GM18502 (cell line): ENCODE measurements at regions not wholly inside any gene's neighbourhood (a gene's known extent, or its start where the extent isn't known, plus 50 kb on each side); places are given as distances from the start of the nearest gene placed in this dataset.

ENCODE experiments used
- ATAC-seq: cut with Tn5 transposase; IDR thresholded peaks from one replicate; pipeline ENCODE4 v1.9.1; 2021; ENCODE audit warnings: mild to moderate bottlenecking; ENCODE audit not compliant: unreplicated experiment, poor library complexity

DNA sequence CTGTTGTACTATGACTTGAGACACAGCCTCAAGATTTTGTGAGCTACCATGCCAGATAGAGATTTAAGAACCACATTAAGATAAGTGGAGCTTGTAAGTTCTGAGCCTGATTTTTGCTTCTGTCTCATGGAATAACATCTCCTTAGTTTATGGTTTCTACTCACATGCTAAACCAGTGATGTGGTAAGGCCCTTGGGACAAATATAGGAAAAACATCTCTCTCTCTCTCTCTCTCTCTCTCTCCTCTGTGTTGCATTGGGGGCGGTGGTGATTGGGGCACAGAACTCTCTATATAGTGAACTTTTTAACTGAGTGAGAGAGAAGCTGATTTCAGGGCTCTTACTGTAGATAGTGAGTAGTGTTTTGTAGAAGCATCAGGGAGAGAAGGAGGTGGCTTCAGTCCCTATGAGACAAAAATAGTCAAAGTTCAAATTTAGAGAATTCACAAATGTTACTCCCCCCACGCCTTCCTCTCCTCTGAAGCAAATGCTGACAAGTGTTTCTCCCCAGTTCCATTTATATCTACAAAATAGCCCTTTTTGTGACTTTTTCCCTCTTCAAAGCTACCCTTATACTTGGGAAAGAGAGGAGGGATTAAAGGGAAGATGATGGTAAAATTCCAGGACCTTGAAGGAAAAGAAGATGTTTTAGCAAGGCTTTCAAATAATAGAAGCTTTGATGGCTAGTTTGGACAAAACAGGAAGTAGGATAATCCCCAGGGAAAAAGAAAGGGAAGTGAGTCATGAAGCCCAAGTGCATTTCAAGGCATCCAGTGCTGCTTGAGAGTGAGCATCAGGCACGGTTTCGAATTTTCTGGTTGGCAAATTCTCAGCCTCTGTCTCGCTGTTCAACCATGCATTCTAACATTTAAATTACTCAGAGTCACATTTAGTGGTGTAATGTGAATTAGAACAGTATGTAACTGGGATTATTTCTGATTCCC is 134.3 kb upstream of the AP1S2 start:
- ATAC-seq: no peak

DNA sequence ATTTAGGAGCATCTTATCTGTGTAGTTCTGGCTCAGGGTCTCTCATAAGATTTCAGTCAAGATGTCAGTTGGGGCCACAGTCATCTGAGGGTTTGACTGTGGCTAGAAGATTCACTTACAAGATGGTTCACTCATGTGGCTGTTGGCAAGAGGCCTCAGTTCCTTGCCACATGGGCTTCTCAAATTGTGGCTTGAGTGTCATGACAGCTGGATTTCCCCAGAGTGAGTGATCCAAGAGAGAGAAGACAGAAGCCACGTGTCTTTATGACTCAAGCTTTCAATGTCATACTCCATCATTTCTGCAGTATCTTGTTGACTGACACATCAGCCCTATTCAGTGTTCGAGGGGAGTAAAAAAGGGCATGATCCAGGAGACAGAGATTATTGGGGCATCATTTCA is 131.3 kb upstream of the AP1S2 start:
- ATAC-seq: no peak

DNA sequence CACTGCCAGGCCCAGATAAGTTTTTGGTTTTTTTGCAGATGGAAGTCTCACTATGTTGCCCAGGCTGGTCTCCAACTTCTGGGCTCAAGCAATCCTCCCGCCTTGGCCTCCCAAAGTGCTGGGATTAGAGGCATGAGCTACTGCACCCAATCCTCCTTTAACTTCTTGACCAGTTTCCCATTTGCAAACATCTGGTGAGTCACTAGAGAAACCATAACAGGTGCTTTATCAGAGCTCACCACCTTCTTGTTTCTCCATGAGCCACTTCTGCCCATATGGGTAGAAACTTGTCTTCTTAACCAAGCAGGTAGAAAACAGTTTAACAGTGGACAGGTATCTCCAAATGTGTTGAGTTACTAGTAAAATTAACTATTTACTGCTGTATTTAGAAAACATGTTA is 128.4 kb upstream of the AP1S2 start:
- no peak for ATAC-seq

DNA sequence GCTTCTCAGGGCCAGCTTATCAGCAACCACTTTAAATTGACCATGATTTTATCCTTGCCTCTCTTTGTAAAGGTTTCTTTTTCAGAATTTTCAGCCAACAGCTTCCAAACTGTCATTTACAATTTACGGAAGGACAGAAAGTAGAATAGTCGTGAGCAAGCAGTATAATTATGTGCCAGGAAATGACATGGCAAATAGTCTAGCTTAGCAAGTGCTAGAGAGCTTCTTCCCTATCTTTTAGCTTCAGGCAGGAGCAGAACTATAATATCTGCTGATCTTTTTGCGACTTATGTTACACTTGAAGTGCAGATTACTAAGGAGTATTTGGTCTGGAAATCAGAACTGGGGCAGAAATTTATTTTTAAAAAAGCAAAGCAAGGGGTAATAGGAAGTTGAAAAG is 123.0 kb upstream of the AP1S2 start:
- no peak for ATAC-seq

DNA sequence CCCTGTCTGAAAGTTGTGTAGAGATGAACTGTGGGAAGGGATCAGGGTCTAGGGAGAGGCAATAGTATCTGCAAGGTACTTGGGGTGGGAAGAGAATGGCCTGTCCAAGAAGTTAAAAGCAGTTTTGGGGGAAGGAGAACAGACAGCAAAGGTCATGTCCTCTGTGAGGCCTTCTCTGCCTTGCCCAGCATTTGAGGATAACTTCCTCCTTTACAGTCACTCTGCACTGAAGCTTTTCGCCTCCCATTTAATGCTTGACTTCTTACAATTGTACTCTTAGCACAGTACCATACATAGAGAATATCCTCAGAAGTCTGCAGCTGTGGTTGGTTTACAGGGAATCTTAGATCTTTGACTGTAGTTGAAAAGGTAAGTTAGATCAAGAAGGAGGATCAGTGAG is 121.8 kb upstream of the AP1S2 start:
- ATAC-seq: no peak

DNA sequence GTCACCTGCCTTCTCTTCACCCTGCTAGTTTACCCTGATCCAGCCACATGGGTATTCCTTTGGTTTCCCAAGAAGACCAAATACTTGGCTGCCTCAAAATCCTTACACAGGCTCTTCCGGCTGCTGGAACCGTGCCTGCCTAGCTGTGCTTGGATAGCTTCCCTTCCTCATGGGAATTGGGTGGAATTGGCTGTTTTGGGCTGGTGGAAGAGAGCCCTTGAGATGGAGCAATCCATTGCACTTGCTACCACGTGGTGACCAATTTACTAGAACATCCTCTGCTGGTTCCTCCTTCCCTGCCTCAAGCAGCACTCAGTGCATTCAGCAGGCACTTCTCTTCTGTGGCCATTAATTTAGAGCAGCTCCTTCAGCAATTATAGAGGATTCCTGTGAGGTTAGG is 119.3 kb upstream of the AP1S2 start:
- no peak for ATAC-seq

DNA sequence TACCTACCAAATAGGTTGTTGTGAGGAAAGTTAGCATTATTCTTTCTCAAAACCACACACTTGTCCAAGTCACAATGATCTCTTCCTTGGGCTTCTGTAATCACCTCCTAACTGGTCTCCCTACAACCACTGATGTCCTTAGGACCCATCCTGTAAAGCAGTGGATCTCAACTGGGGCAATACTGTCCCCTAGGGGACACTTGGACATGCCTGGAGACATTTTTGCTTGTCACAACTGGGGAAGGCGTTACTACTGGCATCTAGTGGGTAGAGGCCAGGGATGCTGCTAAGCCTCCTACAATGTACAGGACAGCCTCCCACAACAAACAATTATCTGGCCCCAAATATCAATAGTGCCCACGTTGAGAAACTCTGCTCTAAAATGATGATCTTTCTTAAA is 118.7 kb upstream of the AP1S2 start:
- peak; percentile 70 for ATAC-seq

DNA sequence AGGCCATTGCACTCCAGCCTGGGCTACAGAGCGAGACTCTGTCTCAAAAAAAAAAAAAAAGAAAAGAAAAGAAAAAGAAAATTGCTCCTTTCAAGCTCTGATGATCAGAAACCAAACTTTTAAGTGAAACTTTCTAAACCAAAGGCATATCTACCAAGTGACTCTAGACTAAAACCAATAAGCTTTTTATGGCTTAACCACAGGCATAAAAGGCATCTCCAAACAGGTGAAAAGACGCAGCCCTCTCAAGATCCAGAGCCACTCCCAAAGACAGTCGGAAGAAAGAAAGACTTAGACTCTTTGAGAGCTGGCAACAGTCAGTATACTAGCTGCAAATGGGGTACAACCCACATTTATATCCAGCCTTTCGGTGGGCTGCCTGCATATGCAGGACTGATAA is 117.1 kb upstream of the AP1S2 start:
- ATAC-seq: no peak

DNA sequence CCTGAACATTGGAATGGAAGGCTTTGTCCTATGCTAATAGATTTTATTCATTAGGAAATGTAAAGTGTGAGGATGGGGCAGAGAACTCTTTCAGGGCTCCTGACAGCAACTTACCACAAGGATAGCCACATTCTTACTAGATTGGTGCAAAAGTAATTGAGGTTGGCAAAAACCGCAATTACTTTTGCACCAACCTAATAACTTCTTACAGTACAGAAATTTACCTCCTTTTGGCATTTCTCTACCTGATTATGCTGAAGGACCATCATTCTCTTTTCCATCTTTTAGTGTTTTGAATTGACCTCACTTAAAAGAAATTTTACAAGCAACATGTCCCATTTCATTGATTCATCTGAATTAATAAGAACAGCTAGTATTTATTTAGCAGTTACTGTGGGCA is 109.2 kb upstream of the AP1S2 start:
- no peak for ATAC-seq

DNA sequence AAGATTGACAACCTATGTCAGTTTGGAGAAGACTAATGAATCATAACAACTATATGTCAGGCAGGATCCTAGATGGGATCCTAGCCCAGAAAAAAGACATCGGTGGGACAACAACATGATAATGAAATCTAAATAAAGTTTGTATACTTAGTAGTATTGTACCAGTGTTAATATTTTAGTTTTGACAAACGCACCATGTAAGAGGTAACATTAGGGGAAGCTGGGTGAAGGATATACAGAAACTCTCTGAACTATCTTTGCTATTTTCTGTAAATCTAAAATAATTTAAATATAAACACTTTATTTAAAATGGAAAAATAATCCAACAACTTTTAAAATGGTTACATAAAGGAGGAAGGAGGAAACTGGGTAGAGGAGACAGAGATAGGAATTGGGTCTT is 105.6 kb upstream of the AP1S2 start:
- no peak for ATAC-seq

DNA sequence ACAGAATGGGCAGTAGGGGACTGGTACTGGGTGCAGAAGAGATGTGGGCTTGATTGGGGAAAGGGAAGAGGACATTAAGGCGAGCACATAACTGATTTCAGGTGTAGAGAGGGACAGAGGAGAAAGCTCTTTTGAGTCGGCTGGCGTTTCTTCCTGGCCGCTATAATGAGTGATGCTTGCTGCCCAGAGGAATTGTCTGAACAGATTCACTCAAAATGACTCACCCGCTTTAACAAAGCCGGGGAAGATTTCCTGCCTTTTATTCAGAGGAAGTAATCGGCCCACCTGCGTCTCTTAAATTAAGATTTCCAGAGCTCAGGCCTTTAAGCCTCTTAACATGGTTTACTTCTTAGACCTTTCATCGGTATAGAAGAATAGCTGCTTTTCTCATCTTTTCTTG is 102.1 kb upstream of the AP1S2 start:
- no peak for ATAC-seq

DNA sequence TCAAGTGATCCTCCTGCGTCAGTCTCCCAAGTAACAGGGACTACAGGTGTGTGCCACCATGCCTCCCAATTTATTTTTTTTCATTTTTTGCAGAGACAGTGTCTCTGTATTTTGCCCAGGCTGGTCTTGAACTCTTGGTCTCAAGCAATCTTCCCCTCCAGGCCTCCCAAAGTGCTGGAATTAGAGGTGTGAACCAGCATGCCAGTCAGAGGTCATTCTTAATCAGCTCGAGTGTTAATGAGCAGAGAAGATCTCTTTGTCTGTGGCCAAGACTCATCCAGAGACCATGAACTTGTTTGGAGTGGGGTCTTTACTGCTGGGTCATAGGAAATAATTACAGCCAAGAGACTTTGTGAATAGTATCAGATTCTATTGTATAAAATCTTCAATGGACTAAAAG is 99.2 kb upstream of the AP1S2 start:
- no peak for ATAC-seq

DNA sequence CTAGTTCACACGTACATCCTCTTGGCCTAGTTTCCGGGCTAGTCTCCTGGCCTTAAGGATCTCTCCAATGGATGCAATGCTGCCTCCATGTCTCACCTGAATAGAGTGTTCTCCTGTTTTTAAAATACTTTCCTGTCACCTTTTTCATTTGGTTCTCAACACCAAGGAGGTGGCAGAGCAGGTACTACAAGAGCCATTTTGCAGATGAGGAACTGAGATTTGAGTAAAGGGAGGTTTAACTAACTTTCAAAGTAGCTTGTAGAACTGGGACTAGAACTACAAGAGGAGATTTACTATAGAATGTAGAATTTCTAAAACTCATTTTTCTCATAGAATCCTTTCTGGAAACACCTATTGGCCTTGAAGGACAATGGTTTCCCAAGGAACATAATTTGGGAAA is 97.6 kb upstream of the AP1S2 start:
- no peak for ATAC-seq

DNA sequence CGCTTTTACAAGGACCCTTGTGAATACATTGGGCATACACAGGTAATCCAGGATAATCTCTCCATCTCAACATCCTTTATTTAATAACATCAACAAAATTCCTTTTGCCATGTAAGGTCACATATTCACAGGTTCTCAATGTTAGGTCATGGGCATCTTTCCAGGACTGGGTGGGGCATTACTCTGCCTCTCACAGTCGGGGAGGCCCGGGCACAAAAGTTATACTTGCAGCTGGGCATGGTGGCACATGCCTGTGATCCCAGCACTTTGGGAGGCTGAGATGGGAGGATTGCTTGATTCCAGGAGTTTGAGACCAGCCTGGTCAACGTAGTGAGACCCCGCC is 93.7 kb upstream of the AP1S2 start:
- no peak for ATAC-seq

DNA sequence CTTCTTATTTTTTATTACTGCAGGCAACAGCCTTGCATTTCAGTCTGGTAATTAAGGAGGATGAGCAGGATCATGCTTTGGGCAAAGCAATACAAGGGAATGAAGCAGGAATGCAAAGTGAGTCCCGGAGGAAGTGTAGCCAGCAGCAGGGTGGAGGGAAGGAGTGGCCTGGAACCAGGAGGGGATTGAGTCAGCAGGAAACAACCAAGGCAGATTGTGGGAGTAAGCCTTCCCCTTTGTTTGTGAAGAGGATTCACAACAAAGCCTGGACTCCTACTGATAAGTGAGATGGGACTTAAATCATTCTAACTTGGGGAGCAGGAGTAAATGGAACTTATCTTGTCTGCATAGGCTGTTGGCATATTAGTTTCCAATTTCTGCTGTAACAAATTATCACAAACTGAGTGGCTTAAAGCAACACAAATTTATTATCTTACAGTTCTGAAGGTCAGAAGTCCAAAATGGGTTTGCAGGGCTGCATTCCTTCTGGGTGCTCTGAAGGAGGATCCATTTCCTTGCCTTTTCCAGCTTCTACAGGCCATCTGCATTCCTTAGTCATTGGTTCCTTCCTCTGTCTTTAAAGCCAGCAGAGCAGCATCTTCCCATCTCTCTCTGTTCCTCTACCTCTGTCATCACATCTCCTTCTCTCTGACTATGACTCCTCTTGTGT is 93.2 kb upstream of the AP1S2 start:
- no peak for ATAC-seq

DNA sequence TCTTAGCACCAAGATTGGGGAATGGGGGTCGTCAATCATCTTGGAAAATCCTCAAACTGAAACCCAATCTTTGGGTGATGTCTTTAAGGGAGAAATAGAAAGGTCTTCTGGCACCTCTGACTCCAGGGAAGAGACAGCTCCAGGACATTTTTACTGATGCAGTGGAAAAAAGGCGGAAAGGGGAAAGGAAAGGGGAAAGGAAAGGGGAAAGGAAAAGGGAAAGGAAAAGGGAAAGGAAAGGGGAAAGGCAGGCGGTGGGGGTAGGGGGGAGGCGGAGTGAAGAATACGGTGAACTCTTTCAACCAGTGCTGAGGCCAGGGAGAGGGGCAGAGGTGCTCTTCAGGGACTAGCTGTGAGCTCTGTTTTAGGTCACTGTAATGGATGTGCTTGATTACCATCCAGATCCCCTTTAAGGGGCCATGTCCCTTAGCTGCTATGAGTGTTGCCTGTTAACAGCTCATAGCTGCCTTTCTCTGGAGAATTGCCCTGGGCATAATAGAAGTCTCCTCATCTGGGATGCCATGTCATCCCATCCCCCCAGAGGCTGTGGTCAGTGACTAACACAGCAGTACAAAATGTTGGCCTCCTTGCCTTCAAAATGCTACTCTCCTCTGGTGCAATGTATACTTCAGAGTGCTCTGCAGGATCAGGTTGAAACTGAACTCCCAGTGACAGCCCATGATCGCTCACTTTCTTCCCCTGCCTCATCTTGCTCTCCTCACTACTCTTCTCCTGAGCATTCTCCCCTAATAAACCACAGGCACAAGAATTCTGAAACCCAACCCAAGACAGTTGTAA is 92.4 kb upstream of the AP1S2 start:
- ATAC-seq: no peak

DNA sequence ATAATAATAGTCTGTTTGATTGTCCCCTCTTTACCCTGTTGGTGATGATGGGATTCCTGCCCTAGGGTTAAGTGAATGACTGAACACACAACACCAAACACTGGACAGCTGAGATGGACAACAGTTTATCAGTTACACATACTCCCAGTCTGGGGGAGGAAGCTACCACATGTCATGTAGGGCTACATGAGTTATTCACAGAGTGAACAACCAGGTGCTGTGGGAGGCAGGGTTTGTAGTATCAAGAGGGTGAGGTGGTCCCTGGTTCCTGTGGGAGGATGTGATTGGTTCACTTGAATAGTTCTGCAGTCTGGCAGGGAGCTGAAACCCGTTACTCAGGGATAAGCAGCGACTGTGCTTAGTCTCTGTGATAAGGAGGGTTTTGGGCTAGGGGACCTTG is 88.8 kb upstream of the AP1S2 start:
- ATAC-seq: no peak

DNA sequence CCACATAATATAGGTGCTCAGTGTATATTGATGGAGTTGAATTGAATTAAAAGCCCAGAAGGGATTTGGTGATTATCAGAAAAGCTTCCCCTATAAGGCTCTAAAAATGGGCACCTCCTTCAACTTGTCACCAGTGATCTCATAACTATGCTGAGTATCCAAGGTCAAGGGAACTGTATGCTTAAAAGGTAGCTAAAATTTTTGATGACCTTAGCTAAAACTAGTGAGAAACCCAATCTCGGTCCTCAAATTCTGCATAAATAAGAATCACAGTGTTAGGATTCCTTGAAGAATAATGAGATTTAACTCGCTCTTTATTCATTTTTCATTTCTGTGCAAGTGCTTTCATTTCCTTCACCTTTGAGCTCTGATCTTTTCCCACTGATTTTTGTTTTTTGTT is 87.7 kb upstream of the AP1S2 start:
- no peak for ATAC-seq

DNA sequence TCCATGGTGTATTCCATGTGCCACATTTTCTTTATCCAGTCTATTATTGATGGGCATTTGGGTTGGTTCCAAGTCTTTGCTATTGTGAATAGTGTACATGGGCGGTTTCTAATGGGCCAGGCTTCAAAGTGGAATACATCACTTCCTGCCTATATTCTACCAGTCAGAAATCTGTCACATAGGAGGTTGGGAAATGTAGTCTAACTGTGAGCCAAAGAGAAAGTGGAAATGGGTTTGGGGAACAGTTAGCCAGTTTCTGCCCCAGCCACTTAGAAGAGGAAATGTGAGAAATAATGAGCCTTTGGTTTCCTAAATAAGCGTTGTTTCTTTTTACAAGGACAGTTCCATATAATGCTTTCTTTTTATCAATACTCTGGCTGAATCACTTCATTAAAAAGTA is 85.1 kb upstream of the AP1S2 start:
- peak; percentile 69 for ATAC-seq

DNA sequence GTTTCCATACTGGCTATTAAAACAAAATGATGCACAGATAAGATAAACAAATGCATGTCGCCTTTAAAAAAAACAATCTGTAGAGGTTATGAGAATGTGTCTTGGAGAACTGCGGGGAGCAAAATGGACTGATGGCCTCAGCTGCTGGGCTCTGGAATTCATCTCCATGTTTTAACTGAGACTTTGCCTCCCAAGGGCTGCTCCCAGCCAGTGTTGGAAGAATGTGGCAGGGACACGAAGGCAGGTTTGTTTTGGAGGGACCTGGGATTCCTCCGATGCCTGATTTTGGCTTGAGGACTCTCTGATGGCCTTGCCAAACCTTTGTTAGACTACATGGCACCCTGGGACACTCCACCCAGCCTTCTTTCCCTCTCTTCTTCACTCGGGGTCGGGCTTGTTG is 83.5 kb upstream of the AP1S2 start:
- no peak for ATAC-seq

DNA sequence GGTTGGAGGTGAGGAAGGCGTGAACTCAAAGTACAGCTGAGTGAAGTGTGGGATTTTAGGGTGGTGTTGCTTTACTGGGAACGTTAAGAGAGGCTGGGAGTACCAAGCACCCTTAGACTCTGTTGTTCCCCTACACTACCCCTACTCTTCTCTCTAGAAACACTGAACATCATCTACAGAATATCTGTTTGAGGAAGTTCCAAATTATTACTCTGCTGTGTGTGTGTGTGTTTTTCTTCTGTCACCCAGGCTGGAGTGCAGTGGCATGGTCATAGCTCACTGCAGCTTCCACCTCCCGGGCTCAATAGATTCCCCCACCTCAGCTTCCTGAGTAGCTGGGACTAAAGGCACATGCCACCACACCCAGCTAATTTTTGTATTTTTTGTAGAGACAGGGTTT is 76.7 kb upstream of the AP1S2 start:
- no peak for ATAC-seq
